GM21367 (cell line): ENCODE measurements at regions not wholly inside any gene's neighbourhood (a gene's known extent, or its start where the extent isn't known, plus 50 kb on each side); places are given as distances from the start of the nearest gene placed in this dataset.

Experiments used
- ATAC-seq: cut with Tn5 transposase; IDR thresholded peaks from one replicate; pipeline ENCODE4 v1.9.1; 2021; ENCODE audit not compliant: unreplicated experiment

GRCh38 chr11:15534266-15534665 is 419.5 kb downstream of the INSC start:
- no peak for ATAC-seq

- no peak for ATAC-seq
Observed at GRCh38 chr11:15535414-15535813, 420.7 kb downstream of the INSC start.

- no peak for ATAC-seq
Observed at GRCh38 chr11:15536438-15536837, 421.7 kb downstream of the INSC start.

GRCh38 chr11:15539645-15540044 is 424.9 kb downstream of the INSC start:
- ATAC-seq, result no peak

- no peak for ATAC-seq
Observed at GRCh38 chr11:15541079-15541478, 426.4 kb downstream of the INSC start.

GRCh38 chr11:15544353-15544752 is 429.6 kb downstream of the INSC start:
- ATAC-seq, result no peak

GRCh38 chr11:15547685-15548084 is 433.0 kb downstream of the INSC start:
- no peak for ATAC-seq

- no peak for ATAC-seq
Observed at GRCh38 chr11:15551901-15552851, 437.5 kb downstream of the INSC start.

- ATAC-seq, result no peak
Observed at GRCh38 chr11:15555161-15555560, 440.4 kb downstream of the INSC start.

GRCh38 chr11:15557457-15558230 is 442.9 kb downstream of the INSC start:
- no peak for ATAC-seq

- no peak for ATAC-seq
Observed at GRCh38 chr11:15558513-15559181, 443.9 kb downstream of the INSC start.

- no peak for ATAC-seq
Observed at GRCh38 chr11:15560689-15561467, 446.2 kb downstream of the INSC start.

GRCh38 chr11:15562230-15562629 is 447.5 kb downstream of the INSC start:
- ATAC-seq, result no peak

- no peak for ATAC-seq
Observed at GRCh38 chr11:15563054-15563453, 448.3 kb downstream of the INSC start.

GRCh38 chr11:15565880-15566279 is 451.2 kb downstream of the INSC start:
- ATAC-seq, result no peak

GRCh38 chr11:15568440-15568839 is 453.7 kb downstream of the INSC start:
- no peak for ATAC-seq

- ATAC-seq, result no peak
Observed at GRCh38 chr11:15569305-15570025, 454.7 kb downstream of the INSC start.

GRCh38 chr11:15575409-15575808 is 460.7 kb downstream of the INSC start:
- ATAC-seq, result no peak

GRCh38 chr11:15576769-15577168 is 462.0 kb downstream of the INSC start:
- ATAC-seq, result no peak

- ATAC-seq, result no peak
Observed at GRCh38 chr11:15577519-15577918, 462.8 kb downstream of the INSC start.
